ENCODE measurements at regions not wholly inside any gene's neighbourhood (a gene's known extent, or its start where the extent isn't known, plus 50 kb on each side); places are given as distances from the start of the nearest gene placed in this dataset.

- TF ChIP-seq CTCF (IDR thresholded peaks at IDR 0.05; ENCODE audit: borderline replicate concordance, extremely low read depth, low read length, poor library complexity, severe bottlenecking) (no peak), EZH2 (IDR thresholded peaks at IDR 0.05; ENCODE audit: borderline replicate concordance, low read depth, low read length, severe bottlenecking) (no peak)
Measured at GRCh38 chr11:15576769-15577168, 462.0 kb downstream of the INSC start.
